NCI-H1930 (cell line): ENCODE measurements at regions not wholly inside any gene's neighbourhood (a gene's known extent, or its start where the extent isn't known, plus 50 kb on each side); places are given as distances from the start of the nearest gene placed in this dataset.
"Not testable (repeated sequence)": the region's sequence is repeated elsewhere in the genome, so short reads cannot be mapped to it uniquely, and the experiment has no call there.

Experiments
- DNase-seq, 2 experiments: peaks; one replicate each; lab custom pipeline; 2025; lab: John Stamatoyannopoulos, UW

DNA sequence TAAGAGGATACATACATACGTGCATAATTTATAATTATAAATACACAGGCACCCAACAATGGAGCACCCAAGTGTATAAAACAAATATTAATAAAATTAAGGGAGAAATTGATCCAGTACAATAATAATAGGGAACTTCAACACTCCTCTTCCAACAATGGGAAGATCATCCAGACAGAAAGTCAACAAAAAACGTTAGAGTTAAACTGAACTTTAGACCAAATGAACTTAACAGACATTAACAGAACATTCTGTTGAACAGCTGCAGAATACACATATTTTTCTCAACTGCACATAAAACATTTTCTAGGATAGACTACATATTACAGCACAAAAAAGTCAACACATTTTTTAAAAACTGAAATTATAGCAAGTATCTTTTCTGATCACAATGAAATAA, 339.7 kb downstream of the CGGBP1 start:
- no peak for DNase-seq

DNA sequence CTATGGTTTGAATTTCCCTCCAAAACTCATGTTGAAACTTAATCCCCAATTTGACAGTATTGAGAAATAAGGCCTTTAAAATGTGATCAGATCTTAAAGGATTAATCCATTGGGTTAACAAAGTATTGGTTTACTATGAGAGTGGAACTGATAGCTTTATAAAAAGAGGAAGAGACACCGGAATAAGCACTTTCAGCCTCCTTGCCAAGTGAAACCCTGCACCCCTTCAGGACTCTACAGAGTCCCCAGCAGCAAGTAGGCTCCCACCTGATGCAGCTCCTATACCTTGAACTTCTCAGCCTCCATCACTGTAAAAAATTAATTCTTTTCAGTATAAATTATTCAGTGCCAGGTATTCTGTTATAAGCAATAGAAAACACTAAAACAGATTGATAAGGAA, 348.3 kb downstream of the CGGBP1 start:
- DNase-seq: no peak

DNA sequence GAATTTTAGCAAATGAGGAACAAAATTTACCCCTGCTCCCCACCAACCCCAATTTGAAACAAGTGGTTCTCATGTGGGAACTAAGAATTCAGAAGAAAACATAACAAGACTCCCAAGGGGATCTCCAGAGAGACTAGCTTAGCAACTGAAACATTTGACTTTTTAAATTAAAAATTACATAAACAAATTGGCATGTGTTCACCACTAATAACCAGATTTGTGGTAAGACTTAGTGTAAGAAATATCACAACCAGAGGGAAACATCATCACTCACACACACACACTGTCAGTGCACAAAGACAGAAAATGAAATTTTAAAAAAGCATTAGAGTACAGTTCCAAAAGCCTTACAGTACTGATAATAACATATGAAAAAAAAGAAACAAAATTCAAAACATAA, 348.8 kb downstream of the CGGBP1 start:
- DNase-seq: no peak

DNA sequence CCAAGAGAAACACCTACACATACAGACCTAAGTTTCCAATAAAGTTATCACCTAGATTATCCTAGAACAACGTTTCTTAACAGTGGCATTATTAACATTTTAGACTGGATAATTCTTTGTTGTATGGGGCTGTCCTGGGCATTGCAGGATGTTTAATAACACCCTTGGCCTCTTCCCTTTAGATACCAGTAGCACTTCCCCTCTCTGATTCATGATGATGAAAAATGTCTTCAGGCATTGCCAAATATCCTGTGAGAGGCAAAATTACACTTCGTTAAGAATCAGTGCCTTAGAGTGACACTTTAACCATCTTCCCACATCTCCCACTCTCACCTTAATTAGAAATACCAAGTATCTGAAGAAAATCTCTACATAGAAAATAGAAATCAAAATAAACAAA, 352.6 kb downstream of the CGGBP1 start:
- DNase-seq: no peak

DNA sequence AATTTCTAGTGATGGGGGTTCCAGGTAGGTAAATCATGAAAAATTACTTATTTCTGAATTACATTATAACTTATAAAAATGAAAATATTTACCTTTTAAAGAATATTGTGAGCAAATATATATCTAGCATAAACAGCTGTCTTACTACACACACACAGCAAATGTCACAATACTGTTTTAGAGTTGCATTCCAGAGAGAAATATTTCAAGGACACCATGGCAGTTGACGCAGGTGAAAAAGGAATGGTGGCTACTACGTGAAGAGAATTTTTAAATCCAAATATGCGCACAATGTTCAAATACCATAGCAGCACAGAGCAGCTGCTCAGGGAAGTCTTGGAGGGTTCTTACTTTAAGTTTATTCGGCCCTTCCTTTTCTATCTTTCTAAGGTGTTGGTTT, 356.2 kb downstream of the CGGBP1 start:
- DNase-seq: no peak

DNA sequence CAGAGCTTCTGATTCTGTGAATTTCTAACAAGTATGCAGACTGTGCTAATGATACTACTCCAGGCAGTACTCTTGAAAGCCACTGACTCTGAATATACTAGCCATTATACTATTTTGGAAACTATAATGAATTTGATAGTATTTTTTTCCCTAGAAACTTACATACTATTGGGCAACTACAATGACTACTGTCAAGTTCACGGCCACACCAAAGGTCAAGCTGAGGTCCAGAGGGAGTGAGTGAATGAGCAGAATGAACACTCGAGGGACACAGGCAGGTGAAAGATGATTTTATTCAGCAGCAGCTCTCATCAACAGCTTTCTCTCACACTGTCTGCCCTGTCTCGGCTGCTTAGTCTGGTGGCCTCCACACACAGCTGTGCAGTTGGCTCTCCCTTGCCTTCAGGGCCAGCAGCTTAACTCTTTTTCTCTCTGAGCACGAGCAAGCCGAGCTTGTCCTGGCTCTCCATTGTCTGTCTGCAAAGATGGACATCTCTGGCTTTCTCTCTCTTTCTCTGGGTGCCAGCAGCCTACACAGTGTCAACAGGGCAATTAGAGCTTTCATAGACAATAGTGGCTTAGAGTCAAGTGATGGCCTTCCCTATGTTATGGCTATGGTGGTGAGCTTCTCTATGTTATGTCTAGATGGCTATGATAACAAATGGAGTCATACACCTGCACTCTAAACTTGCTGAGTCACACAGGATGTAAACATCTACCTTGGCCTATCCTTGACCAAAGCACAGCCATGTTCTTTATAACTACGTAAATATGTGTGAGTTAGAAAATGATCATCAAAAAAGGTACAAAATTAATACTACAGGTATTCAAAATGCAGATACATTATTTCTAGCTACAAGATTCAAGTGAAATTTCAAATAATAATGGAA, 362.4 kb downstream of the CGGBP1 start:
- no peak for DNase-seq

DNA sequence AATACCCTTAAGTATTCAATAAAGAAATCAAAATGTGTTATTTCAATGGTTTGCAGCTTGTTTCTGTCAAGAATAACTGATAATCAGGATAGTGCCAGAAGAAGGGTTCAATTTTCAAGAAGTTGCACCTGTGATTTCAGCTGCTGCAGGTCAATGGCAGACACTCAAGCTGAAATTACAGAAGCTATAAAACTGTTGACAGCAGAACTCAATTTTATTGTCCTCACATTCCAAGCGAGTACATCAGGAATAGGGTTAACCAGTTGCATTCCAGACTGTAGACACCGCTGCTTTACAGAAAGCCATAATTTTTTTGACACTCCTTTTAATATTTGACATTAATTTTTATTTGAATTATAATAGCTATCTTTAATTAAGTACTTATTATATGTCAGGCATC, 364.1 kb downstream of the CGGBP1 start:
- DNase-seq: no peak

DNA sequence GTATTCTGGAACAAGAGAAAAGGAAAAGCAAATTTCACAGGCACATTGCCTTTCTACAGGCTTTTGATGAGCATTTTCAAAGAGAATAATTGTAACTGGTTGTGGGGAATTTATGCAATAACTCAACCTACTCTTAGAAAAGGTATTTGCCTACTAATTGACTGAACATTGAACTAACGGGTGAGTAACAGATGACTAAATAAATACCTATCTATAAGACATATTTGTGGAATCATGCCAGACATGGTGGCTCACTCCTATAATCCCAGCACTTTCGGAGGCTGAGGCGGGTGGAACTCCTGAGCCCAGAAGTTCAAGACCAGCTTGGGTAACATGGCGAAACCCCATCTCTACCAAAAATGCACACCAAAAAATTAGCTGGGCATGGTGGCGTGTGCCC, 367.7 kb downstream of the CGGBP1 start:
- DNase-seq: no peak

DNA sequence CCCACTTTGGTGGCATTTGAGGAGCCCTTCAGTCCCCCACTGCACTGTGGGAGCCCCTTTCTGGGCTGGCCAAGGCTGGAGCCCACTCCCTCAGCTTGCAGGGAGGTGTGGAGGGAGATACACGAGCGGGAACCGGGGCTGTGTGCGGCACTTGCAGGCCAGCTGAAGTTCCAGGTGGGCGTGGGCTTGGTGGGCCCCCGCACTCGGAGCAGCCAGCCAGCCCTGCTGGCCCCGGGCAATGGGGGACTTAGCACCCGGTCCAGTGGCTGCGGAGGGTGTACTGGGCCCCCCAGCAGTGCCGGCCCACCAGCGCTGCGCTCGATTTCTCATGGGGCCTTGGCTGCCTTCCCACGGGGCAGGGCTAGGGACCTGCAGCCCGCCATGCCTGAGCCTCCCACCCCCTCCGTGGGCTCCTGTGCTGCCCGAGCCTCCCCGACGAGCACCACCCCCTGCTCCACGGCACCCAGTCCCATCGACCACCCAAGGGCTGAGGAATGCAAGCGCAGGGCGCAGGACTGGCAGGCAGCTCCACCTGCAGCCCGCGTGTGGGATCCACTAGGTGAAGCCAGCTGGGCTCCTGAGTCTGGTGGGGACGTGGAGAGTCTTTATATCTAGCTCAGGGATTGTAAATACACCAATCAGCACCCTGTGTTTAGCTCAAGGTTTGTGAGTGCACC, 379.7 kb downstream of the CGGBP1 start:
- not testable (repeated sequence) for DNase-seq

DNA sequence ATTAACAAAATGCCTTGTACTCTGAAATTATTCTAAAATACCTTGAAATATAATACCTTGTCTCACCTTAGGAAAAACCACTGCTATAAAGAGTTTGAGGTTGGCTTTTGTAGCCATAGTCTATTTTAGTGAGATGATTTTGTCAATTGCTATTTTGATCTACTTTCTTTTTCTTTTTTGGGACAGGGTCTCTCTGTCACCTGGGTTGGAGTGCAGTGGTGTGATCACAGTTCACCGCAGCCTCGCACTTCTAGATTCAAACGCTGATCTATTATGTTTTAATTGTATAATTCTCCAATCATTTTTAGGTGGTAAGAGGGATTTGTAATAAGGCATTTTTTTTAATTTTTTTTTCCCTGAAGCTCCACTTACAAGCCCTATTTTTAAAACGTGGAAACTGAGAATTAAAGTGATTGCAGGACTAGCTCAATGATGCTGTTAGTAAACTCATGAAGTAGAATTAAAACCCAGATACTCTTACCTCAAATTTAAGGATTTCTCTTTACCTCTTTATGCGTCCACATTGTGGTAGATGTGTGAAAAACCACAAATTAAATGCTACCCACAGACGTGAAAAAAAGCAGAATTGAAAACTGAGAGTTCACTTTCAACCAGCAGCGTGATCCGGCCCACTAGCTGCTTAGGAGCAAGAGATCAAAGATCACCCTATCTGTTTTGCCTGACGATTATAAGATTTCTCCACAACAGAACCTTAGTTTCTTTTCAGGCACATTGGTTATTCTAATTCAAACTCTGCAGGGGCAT, 384.2 kb downstream of the CGGBP1 start:
- no peak for DNase-seq

DNA sequence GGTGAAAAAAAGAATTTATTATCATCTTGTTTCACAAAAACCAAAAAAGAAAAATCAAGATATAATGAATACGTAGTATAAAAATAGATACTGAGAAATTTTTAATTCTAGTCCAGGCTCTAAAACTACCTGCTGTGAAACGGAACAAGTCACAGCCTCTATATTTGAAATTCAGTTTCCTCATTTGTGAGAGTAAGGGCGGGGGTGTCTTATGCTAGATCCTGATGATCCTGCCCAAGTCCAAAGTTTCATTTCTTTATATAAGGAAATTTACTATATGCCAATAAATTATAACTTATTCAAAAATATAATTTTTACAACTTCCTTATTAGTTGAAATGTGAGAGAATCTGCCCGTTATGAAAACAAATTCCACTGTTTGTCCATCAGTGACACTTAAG, 385.7 kb downstream of the CGGBP1 start:
- DNase-seq: no peak

DNA sequence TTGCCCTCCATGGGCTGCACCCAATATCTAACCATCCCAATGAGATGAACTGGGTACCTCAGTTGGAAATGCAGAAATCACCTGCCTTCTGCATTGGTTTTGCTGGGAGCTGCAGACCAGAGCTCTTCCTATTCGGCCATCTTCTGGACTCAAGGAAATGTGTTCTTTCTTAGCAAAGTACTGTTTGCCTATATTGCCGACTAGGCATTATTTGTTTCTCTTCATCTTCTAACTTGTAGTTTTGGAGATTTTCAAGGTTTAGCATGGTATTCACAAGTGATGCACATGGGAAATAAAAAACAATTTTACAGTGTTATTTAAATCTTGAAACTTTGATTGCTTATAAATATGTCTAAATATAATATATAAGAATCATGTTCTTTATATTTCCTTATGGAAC, 377.8 kb upstream of the POU1F1 start:
- no peak for DNase-seq

DNA sequence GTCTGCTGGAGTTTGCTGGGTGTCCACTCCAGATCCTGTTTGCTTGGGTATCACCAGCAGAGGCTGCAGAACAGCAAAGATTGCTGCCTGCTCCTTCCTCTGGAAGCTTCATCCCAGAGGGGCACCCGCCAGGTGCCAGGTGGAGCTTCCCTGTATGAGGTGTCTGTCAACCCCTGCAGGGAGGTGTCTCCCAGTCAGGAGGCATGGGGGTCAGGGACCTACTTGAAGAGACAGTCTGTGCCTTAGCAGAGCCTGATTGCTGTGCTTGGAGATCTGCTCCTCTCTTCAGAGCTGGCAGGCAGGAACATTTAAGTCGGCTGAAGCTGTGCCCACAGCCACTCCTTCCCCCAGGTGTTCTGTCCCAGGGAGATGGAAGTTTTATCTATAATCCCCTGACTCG, 376.8 kb upstream of the POU1F1 start:
- not testable (repeated sequence) for DNase-seq

DNA sequence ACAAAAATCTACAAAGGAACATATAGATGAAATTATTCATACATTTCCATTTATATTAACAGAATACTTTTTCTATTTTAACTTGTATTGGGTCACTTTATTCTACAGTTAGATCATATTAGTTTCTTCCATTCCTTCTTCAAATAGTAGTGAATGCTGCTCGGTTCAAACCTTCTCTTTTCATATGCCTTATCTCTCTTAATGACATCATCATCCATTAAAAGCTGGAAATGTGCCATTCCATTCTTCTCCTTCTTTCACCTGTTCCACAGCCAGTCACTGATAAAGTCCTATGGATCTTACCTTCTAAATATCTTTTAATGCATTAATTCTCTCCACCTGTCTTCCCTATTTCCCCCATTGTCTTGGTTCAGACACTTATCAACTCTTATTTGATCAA, 358.0 kb upstream of the POU1F1 start:
- DNase-seq: no peak

DNA sequence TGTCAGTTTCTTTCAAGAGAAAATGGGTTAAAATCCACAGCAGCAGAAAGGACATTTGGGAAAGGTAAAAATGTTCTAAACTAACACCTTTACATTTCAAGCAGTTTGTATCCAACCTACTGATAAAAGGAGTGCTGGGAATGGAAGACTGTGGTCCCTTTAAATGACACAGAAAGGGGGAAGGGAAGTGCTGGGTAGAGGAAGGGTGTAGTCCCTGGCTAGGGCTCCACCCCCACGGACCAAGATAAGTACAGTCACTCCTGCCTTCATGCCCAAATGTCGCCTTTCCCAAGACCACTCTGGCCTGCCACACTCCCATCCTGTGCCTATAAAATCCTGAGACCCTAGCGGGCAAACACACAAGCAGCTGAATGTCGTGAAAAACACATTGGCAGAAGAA, 350.9 kb upstream of the POU1F1 start:
- no peak for DNase-seq

DNA sequence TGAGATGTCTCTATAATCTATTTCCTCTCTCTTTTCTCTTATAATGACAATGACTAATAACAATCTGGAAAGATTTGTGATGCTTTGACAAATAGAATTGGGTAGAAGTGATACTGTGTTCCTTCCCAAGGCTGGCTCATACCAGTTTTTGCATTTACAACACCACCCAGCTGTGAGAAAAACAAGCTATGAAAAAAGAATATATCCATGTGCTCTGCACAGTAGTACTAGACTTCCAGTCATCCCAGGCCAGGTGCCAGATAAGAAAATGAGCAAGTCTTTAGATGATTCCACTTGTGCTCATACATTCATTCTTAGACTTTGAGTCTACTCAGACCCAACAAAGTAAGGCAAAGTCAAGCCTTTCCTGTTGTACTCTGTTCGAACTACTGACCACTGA, 350.2 kb upstream of the POU1F1 start:
- no peak for DNase-seq

DNA sequence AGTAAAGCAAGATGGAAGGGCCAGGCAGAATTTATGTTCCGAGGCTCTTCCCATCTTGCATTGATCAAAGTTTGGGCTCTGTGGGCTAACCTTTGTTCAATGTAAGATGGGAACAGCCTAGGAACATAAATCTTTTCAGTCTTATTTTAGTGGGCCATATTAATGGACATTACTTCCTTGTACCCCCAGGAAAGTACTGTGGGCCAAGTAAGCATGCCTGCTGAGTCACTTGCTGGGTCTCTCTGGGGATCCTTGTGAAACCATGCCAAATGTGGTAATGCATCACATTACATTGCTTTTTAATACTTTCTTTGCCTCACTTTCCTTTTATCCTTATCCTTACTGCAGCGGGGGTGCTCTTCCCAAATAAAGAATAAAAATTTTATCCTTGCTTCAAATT, 349.5 kb upstream of the POU1F1 start:
- no peak for DNase-seq

DNA sequence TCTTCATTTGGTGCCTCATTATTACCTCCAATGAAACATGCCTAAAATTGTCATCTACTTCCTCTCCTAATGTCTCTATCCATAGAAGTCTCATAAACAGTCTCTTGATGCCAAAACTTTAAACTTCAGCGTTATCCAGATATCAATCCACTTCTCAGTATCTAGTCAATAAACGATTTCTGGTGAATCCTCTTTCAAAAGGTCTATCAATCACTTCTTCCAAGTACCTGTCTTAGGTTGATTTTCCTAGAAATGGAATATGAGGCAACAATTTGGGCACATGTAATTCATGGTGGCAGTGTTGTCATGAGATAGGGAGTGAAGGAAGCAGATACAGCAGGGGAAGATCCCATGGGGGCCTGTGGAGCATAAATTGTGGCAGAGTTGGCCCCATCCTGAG, 348.5 kb upstream of the POU1F1 start:
- no peak for DNase-seq

DNA sequence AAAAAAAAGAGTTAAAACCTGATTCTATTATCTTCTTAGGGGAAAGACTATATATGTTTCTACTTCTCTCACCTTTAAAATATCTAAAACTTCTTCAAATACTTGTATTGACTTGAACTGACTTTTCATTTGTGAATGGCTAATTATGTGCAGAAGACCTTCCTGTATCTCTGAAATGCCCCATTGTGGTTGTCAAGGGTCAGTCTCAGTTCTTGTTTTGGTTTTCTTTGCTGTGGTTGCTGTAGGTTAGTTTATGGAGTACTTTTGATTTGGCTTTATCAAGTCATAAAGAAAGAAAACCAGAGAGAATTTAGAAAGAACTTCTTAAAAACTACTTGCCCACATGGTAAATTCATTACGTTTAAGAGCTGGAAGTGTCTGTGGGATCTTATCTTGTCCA, 345.3 kb upstream of the POU1F1 start:
- DNase-seq: no peak

DNA sequence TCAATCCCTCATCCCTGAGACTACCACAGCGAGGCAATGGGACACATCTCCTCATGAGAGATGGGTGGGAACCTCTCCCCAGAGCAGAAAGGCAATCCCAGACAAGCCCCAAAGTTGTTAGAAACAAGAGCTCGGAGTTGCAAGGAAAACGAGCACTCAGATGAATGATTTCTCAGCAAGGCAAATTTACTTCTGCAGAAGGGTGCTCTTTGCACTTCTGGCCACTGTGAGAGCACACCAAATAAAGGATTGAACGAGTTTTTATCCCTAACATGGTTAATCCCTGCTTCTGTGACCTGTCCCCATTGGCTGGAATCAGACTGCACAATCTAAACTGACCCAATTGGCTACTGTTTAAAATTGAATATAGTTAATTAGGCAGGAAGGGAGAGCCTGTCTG, 339.1 kb upstream of the POU1F1 start:
- DNase-seq: no peak

DNA sequence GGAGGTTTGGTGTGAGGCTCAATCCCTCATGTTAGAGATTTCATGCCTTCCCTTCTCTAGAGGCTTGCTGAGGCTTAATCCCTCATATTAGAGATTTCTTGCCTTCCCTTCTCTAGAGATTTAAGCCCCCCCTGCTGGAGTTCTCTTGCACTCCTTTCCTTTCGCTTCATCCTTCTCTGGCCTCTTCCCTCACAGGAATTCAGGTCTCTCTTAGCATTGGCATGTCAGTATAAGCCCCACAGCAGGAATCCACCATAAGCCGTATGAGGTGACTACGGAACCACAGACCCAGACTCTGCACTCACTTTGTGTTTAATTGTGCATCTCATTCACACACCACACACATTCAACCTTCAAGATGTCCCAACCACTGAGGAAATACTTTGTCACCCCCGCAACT, 338.6 kb upstream of the POU1F1 start:
- no peak for DNase-seq

DNA sequence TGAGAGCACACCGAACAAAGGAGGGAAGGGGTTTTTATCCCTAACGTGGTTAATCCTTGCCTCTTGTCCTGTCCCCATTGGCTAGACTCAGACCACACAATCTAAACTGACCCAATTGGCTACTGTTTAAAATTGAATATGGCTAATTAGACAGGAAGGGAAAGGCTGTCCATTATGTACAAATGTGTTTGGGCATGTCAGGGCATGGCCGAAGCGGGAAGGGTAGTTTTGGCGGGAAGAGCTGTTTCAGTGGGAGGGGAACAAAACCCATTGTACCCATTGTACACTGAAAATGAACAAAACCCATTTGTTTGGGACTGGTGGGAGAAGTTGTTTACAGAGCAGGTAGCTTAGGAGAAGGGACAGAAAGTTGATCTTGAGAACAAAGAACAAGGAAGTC, 330.9 kb upstream of the POU1F1 start:
- DNase-seq: no peak

DNA sequence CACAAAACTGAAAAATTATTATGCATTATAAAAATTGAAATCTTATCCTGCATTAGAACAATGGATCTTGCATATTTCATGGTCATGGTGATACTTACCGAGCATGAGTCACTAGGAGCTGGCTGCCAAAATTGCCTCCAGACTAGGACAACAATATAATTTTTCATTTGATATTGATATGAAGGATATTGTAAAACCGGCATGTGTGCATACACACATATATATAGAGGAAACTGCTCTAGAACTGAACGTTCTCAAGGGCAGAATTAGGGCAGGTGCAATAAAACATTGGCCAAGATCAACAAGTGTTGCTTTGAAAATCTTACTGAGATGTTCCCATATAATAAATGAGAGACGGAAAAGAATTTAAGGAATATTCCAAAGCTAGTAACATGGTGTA, 319.4 kb upstream of the POU1F1 start:
- DNase-seq: no peak
